DND-41 (cell line): ENCODE measurements at regions not wholly inside any gene's neighbourhood (a gene's known extent, or its start where the extent isn't known, plus 50 kb on each side); places are given as distances from the start of the nearest gene placed in this dataset.

Experiments used
- CTCF ChIP-seq: IDR thresholded peaks from 2 replicates; pipeline ENCODE4 v1.5.1; 2012; ENCODE audit warnings: borderline replicate concordance, low read length, moderate library complexity, mild to moderate bottlenecking; ENCODE audit not compliant: poor library complexity, severe bottlenecking; ENCODE audit errors: extremely low read depth
- EZH2 ChIP-seq: IDR thresholded peaks from 3 replicates; pipeline ENCODE4 v1.6.1; 2012; ENCODE audit warnings: borderline replicate concordance, low read depth, mild to moderate bottlenecking, moderate library complexity, low read length, inconsistent platforms; ENCODE audit not compliant: severe bottlenecking

GRCh38 chr10:10353326-10353868 lies 664.3 kb upstream of the CELF2 start:
- TF ChIP-seq CTCF (no peak), EZH2 (no peak)
